ENCODE measurements at regions not wholly inside any gene's neighbourhood (a gene's known extent, or its start where the extent isn't known, plus 50 kb on each side); places are given as distances from the start of the nearest gene placed in this dataset.

DNA sequence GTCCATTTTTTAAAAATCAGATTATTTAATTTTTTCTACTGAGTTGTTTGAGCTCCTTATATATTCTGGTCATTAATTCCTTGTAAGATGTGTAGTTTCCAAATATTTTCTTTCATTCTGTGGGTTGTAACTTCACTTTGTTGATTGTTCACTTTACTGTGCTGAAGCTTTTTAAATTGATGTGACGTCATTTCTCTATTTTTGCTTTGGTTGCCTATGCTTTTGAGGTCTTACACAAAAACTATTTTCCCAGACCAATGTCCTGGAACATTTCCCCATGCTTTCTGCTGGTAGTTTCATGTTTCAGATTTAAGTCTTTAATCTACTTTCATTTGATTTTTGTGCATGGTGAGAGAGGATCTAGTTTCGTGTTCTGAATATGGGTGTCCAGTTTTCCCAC lies 753.6 kb downstream of the TRIML1 start:
- TF ChIP-seq KDM1A (IDR thresholded peaks at IDR 0.05; ENCODE audit: low read depth): no peak
- TF ChIP-seq POLR2A (IDR thresholded peaks at IDR 0.05; ENCODE audit: low read length): no peak
- TF ChIP-seq, protein P1, sequence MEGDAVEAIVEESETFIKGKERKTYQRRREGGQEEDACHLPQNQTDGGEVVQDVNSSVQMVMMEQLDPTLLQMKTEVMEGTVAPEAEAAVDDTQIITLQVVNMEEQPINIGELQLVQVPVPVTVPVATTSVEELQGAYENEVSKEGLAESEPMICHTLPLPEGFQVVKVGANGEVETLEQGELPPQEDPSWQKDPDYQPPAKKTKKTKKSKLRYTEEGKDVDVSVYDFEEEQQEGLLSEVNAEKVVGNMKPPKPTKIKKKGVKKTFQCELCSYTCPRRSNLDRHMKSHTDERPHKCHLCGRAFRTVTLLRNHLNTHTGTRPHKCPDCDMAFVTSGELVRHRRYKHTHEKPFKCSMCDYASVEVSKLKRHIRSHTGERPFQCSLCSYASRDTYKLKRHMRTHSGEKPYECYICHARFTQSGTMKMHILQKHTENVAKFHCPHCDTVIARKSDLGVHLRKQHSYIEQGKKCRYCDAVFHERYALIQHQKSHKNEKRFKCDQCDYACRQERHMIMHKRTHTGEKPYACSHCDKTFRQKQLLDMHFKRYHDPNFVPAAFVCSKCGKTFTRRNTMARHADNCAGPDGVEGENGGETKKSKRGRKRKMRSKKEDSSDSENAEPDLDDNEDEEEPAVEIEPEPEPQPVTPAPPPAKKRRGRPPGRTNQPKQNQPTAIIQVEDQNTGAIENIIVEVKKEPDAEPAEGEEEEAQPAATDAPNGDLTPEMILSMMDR (IDR thresholded peaks at IDR 0.05): no peak
- TF ChIP-seq, protein P2, sequence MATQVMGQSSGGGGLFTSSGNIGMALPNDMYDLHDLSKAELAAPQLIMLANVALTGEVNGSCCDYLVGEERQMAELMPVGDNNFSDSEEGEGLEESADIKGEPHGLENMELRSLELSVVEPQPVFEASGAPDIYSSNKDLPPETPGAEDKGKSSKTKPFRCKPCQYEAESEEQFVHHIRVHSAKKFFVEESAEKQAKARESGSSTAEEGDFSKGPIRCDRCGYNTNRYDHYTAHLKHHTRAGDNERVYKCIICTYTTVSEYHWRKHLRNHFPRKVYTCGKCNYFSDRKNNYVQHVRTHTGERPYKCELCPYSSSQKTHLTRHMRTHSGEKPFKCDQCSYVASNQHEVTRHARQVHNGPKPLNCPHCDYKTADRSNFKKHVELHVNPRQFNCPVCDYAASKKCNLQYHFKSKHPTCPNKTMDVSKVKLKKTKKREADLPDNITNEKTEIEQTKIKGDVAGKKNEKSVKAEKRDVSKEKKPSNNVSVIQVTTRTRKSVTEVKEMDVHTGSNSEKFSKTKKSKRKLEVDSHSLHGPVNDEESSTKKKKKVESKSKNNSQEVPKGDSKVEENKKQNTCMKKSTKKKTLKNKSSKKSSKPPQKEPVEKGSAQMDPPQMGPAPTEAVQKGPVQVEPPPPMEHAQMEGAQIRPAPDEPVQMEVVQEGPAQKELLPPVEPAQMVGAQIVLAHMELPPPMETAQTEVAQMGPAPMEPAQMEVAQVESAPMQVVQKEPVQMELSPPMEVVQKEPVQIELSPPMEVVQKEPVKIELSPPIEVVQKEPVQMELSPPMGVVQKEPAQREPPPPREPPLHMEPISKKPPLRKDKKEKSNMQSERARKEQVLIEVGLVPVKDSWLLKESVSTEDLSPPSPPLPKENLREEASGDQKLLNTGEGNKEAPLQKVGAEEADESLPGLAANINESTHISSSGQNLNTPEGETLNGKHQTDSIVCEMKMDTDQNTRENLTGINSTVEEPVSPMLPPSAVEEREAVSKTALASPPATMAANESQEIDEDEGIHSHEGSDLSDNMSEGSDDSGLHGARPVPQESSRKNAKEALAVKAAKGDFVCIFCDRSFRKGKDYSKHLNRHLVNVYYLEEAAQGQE (IDR thresholded peaks at IDR 0.05): no peak
- no peak for TF ChIP-seq CHD4 (IDR thresholded peaks at IDR 0.05; ENCODE audit: borderline replicate concordance)
- TF ChIP-seq CBX2 (IDR thresholded peaks at IDR 0.05; ENCODE audit: borderline replicate concordance, low read depth): no peak
- TF ChIP-seq CBX8 (IDR thresholded peaks at IDR 0.05): no peak
- TF ChIP-seq CHD2 (IDR thresholded peaks at IDR 0.05; ENCODE audit: low read length, partially characterized antibody): no peak
- TF ChIP-seq MAZ (IDR thresholded peaks at IDR 0.05; ENCODE audit: borderline replicate concordance, low read depth, low read length): no peak
- no peak for TF ChIP-seq RFX5 (IDR thresholded peaks at IDR 0.05)
- no peak for TF ChIP-seq RAD21 (conservative IDR thresholded peaks at IDR 0.05 in 1 of 2, IDR thresholded peaks at IDR 0.05 in 1 of 2)
- TF ChIP-seq MYC (IDR thresholded peaks at IDR 0.05; ENCODE audit: borderline replicate concordance, low read length): no peak
- TF ChIP-seq EP300 (IDR thresholded peaks at IDR 0.05): no peak
- TF ChIP-seq CEBPB (IDR thresholded peaks at IDR 0.05): no peak

Measured in A549 (cell line).